CD4-positive, alpha-beta T cell treated with Interleukin-17A for 4 hours (primary cell): ENCODE measurements at regions not wholly inside any gene's neighbourhood (a gene's known extent, or its start where the extent isn't known, plus 50 kb on each side); places are given as distances from the start of the nearest gene placed in this dataset.
"Not testable (repeated sequence)": the region's sequence is repeated elsewhere in the genome, so short reads cannot be mapped to it uniquely, and the experiment has no call there.

Experiments
- DNase-seq: peaks from one replicate; pipeline ENCODE4 v3.0.0-alpha.2; 2020; ENCODE audit warnings: mixed read lengths

DNA sequence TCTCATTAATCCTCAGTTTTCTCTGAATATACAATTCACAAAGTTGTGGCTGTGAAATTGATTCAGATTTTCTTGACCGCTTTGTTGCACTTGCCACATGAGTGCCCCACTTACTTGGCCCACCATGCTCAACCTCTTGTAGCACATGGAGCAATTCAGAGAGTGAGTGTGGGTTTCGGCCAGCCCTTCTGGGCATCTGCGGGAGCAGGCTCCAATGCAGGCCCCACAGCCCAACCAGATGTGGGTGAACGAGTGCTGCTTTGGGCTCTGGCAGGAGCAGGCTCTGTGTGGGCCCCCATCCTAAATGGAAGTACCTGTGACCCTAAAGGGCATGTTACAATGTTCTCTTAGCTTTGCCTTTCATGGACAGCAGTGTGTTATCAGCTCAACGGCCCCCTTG lies 2338.6 kb downstream of the LRRC4C start:
- no peak for DNase-seq

DNA sequence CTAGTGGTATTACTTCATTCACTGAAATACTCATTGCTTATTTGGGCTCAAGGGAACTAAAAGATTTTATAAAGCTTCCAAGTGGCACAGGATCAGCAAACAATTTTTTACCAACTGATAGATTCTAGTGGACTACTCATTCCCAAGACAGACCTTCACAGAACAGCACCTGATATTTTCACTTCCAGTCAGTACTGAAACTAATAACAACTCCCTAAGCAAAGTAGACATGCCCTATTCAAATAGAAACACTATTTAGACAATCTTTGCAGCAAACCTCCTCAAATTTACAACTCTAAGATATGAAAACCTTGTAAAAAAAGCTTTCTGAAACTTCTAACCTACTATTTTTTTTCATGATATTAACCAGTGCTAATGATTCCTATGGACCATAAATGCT lies 2345.8 kb downstream of the LRRC4C start:
- DNase-seq, result no peak

DNA sequence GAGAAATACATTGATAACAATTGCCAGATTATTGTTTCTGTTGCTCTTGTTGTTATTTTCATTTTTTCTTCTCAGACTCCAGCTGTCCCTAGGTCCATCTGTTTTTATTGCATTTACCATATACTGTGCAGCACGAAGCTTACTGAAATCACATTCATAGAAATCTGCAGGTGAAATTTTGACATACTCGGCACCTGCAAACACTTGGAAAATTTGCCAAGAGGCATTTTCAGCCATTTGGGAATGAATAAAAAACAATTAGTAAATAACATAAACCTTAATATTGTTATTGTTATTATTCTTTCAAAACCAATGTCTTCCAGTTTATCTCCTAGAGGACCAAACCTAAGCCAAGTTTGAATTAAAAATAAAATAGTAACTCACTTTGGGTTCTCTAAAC lies 2357.2 kb downstream of the LRRC4C start:
- no peak for DNase-seq

DNA sequence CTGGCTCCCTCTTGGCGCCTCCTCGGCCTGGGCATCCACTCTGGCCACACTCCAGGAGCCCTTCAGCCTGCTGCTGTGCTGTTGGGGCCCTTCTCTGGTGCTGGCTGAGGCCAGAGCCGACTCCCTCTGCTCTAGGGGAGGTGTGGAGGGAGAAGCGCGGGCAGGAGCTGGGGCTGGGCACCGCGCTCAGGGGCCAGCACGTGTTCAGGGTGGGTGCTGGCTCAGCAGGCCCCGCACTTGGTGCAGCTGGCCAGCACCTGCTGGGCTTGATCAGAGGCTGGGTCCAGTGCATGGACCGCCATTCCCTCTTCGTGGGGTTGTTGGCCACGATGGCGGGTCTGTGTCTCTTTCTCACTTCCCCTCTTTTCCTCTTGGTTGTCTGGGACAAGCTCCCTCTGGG lies 2381.0 kb downstream of the LRRC4C start:
- no peak for DNase-seq

DNA sequence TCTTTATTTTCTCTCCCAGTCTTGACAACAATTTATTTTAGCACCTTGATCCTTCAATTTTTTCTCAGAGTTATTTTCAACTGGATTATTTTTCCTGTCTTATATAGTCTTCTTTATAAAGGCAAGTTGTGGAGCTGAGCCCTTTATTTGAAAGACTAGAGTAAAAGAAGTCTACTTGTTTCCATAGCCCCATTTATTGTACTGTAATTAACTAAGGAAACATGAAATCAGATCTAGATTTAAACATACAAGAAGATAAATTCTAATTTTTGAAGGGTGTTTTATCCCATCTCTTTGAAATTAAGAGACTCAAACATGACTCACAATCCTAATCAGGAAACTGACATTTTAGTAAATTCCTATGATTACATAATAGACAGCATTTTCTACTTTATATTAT lies 2421.8 kb downstream of the LRRC4C start:
- no peak for DNase-seq

DNA sequence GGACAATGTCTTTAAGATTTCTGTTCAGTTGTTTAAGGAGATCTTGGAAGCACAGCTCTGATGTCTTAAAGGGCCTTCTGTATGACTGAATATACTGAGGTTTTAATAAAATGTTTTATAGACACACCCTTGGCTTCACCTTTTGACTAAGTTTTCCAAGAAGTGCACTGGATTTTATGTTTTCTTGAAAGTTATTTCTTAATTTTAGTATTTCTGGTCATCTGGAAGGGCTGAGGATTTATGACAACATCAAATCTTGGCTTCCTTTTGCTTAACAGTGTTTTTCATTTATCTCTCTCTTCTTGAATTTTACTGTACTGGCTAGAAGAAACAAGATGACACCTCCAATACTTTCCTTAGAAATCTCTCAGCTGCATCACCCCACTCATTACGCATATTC lies 2423.4 kb downstream of the LRRC4C start:
- no peak for DNase-seq

DNA sequence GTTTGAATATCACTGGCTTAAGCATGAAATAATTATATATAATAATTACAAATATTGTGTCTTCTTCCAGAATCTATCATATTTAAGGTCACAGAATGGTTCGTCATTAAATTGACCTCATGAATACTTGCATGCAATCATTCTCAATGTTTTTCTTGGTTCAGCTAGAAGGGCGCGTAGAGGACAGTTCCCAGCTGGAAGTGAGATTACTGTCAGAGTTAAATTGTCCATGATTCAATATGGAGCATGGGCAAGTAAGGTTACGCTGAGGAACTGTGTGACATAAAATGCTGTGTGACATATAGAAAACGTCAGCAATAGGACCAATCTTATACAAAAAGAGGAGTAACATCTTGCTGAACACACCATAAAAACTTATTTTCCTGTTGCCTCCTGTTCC lies 2423.5 kb upstream of the RAG2 start:
- no peak for DNase-seq

DNA sequence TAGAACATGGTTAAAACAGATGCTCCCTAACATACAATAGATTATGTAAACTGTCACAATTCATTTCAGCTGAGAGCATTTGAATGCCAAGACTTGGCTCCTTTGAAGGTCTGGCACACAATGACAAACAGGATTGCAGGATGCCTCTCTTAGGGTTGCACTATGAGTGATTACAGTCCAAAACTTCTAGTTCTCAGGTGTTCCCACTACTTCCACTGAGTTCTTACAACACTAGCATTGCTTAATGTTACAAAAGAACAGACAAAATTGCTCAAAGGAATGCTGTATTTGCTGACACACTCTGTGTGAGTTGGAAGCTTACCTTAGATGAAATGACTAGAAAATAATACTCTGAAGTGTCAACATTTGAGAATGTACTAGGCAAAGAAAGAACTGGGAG lies 2413.8 kb upstream of the RAG2 start:
- DNase-seq, result no peak

DNA sequence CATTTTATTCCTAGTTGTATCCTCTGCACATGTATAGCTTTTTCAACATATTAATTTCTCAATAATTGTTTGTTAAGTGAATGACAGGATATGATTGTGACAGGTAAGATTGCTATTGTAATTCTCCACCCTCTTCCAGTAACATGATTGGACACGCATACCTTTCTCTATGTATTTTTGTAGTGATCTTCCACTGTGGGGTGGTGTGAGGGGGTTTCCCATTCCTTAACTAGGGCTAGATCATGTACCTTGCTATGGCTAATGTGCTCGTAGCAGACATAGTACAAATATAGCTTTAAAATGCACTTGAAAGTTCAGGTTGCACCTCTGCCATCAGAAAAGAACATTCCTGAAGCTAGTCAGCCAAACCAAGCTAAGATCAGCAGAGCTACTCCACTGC lies 2392.8 kb upstream of the RAG2 start:
- no peak for DNase-seq

DNA sequence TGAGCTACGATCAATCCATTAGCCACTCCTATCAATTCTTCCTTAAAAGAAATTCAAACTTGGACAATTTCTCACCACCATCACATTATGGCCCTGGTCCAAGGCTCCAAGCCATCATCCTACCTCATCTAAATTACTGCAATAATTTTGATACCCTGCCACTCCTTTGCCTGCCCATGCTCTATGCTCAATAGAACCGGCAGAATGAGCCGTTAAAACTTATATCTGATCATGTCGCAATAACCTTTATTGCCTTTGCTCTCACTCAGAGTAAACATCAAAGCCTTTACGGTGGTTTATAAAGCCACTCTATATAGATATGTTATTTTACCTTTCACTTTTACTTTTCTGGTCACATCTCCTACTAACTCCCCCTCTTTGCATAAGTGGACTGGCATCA lies 2392.1 kb upstream of the RAG2 start:
- DNase-seq, result no peak

DNA sequence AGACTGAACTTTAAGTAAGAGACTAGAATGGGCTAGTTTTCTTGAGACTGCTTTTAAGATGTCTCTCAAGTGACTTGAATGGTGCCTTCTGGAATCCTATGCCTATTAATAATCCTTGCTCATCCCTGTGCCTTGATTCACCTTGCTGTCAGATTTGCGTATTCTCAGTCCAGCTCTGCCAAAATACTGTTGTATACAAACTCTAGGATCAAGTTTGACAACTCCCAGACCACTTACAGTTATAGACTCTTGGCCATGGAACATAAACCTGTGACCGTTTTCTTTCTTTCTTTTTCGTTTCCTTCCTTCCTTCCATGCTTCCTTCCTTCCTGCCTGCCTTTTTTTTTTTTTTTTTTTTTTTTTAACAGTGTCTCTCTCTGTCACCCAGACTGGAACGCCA lies 2390.9 kb upstream of the RAG2 start:
- DNase-seq, result no peak

DNA sequence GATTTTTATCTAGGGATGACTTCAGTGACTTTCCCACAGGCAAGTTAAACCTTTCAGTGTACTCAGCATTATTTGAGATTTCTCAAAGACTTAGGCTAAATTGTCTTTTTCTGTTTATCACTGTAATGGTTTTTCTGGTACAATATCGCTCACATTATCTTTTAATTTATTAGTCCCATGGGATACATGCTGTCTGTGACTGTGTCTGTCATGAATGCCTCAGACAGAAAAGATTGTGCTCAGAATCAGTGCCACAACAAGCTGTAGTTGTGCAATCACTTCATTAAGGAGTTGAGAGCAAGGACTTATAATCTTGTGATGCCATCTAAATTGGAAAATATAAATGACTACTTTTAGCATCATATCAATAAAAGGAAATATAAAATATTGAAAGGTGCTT lies 2374.2 kb upstream of the RAG2 start:
- no peak for DNase-seq

DNA sequence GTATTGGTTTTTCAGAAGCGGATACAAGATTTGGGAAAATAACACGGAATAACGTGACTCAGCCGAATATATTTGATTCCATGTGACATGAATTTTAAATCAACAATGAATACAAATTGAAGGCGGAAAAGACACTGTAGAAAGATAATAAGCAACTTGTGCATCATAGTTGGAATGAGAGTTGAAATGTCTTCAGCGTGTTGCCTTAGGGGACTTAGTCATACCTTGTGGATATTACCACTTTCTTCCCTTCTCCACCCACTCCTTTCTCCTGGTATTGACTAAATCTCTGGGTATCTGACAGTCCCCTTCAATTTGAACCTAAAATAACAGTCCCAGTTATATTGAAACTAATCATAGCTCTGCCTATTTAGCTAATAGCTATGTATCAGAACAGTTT lies 2373.1 kb upstream of the RAG2 start:
- no peak for DNase-seq

DNA sequence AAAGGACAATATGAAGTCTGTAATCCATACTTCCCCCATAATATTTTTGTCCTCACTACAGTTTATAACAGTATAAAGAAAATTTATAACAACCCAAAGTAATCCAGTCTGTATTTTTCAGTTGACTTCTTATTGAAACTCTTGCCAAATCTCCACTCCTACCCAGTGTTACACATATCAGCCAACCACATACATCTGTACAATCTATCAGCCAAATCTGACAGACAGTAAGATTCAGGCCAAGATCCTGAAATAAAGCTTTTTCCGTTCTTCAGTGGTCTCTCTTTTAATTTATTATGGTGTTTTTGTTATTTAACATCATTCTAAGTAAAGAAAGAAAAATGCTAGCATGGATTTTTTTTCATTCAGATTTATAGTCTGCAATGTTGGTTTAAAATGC lies 2370.9 kb upstream of the RAG2 start:
- DNase-seq, result no peak

DNA sequence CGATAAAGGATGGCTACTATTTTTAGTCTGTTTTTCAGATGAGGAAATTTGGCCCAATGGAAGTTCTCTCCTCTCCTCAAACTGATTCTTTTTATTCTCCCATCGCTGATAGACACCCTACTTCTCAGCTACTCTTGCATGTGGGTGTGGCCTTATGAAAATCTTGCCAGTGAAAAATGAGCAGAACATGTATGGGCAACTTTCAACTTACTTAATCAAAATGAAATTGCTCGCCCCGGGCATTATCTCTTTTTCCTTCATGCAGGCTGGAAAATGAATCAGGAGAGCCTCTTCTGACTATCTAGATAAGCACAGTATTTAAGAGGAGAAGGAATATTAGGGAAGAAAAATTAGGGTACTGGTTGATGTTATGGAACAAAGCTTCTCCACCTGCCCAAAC lies 2354.7 kb upstream of the RAG2 start:
- DNase-seq, result no peak

DNA sequence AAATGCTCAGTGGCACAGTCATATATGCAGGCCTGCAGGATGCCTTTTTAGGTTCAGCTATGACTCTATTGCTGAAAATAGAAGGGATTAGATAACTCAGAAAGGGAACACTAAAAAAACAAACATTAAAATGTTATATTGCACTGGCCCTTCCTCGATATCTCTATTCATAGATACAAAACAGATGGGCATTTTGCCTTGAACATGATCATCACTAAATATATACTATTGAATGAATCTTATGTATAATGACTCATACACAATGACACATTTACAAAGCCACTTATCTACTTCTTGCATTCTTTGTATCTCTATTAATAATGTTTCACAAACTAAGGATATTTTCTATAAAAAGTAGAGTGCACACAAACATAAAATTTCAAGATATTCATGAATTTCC lies 2352.8 kb upstream of the RAG2 start:
- DNase-seq, result no peak

DNA sequence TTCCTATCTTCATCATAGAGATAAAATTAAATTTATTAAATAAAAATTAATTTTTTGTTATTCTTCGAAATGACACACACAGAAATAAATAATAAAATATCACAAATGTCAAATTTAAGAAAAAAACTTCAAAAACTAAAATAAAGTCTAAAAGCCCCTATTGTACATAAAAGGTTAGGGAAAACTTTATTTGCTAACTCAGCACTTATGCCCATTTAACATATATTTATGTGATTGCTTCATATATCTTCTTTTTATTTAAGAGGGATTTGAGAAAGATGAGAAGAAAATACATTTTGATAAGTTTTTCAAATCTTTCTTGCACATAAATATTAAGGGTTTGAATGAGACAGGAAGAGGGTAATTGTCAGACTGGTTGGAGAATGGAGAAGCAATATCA lies 2350.4 kb upstream of the RAG2 start:
- no peak for DNase-seq

DNA sequence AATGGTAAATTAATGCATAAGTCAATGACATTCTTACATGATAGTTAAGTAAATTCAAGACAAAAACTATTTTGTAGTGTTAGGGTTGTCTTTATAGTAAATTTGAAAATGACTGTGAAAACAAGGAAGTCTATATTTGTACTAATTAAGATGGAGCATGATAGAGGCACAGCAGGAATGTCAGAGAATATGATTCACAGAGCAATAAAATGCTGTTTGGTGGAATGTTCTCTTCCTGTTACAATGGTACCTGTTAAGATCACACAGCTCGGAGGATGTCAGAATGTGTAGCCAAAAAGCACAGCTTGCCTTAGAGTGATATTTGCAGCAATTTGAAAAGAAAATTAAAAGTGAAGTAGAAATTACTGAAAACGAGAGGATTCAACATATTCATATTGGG lies 2339.7 kb upstream of the RAG2 start:
- no peak for DNase-seq

DNA sequence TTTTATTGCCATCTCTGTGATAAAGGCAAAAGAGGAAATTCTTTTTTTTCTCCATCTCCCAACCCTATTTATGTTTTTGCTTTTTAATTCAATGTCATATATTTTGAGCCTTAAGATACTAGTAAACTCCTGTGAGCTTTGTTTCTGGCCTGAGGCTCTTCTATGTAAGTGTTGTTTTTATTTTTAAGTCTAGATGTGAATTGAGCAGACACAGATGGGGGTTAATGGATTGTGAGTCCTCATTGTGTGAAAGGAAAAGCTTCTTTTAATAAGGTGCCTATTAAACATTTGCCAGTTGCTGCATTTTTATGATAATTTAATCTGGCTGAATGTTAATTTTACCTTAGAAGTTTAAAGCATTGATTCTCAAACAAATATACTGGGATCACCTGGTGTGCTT lies 2337.9 kb upstream of the RAG2 start:
- no peak for DNase-seq

DNA sequence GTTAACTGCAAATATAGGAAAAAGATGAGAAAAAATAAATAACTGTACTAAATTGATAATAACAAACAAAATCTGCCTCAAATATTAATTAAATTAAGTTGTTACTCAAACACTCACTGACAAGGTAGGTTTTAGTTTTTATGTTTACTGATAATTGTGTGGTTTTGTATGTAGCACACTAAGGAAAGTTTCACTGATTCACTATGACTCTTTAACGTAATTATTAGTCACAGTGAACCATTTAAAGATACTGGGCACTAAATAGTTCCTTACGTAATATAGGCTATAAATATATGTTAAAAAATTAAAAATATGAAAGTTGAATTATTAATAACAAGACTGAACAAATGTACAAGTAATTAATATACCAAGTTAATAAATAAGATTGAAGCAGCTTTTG lies 2330.0 kb upstream of the RAG2 start:
- DNase-seq, result no peak

DNA sequence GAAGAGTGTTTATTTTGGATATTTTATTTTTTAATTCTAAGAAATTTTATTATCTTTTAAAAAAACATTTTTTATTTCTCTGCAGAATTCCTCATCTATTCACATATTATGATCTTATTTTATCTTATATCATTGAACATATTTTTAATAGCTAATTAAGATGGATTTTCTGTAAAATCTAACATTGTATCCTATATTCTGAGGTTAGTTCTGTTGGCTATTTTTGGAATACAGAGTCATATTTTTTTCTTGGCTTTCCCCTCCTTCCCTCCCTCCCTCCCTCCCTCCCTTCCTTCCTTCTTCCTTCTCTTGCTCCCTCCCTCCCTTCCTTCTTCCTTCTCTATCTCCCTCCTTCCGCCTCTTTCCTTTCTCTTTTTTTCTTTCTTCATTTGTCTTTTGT lies 2326.6 kb upstream of the RAG2 start:
- DNase-seq, result no peak

DNA sequence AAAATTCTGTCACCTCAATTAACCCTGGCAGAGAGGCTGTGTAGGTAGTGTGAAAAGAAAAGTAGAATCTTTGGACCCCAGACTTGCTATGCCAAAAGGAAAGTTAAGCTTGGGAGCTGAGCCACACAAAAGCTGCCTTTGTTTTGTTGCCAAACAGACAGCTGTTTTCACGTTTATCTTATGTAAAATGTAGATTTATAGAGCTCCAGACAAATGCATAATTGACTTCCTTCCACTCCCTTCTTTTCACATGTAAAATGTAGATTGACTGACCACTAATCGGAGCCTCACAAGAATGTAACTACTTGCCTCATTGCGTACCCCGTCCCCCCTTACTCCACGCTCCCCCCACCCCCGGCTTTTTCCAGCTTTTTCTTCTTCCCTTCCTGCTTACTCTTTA lies 2302.2 kb upstream of the RAG2 start:
- no peak for DNase-seq

DNA sequence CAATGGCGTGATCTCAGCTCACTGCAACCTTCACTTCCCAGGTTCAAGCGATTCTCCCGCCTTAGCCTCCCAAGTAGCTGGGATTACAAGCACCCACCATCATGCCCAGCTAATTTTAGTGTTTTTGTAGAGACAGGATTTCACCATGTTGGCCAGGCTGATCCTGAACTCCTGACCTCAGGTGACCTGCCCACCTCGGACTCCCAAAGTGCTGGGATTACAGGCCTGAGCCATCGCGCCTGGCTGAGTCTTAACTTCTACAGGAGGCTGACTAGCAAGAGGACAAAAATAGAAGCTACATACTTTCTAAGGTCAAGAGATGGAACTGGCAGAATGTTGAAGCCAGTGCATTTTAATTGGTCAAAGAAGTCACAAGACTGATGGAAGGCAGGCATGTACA lies 2296.2 kb upstream of the RAG2 start:
- not testable (repeated sequence) for DNase-seq

DNA sequence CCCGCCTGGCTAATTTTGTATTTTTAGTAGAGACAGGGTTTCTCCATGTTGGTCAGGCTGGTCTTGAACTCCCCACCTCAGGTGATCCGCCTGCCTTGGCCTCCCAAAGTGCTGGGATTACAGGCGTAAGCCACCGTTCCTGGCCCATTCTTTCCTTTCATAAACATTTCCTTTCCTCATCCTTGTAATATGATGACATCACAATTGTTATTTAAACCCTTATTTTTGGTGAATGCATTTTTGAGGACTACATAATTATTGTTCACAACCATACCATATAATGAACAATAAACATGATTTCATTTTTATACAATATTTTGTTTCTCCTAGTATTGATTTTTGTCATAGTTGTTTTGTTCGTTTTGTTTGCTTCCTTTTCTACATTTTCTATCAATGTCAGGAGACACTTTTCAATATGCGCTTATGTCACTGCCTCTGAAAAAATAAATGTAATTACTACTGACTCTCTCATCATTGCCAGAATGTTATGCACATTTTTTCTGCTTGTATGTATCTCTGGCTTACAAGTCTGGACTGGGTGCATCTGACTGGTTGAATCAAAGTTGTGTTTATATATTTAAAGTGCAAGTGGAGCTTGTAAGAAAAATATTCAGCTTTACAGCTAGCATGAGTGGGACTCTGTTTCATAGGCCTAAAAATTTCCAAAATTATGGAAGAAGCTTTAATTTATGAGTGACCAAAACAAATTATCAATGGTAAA lies 2286.3 kb upstream of the RAG2 start:
- no peak for DNase-seq

DNA sequence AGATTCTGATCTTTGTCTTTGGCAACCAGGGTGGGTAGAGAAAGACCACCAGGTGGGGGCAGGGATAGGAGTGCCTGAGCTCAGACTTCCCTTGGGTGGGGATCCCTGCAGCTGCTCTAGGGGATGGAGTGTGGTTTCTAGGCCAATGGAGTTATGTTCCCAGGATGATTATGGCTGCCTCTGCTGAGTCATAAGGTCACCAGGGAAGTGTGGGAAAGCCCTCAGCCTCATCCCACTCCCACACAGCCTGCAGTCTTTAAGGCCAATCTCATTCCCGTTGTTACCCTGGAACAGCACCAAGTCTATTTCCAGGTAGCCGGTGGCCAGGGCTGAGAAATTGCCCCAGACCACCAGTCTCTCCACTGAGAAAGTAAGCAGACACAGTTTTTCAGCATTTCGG lies 2269.3 kb upstream of the RAG2 start:
- DNase-seq, result no peak

DNA sequence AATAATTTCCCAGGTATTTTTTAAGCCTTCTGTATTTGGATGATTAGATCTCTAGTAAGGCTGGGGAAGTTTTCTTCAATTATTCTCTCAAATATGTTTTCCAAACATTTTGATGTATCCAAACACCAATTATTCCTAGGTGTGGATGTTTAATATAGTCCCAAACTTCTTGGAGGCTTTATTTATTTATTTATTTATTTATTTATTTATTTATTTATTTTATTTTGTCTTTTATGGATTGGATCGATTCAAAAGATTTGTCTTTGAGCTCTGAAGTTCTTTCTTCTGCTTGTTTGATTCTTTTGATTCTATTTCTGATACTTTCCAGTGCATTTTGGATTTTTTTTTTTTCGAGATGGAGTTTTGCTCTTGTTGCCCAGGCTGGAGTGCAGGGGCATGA lies 2267.9 kb upstream of the RAG2 start:
- DNase-seq, result no peak
